ENCODE measurements at regions not wholly inside any gene's neighbourhood (a gene's known extent, or its start where the extent isn't known, plus 50 kb on each side); places are given as distances from the start of the nearest gene placed in this dataset.

- CTCF ChIA-PET, result no interaction called here
- Histone ChIP-seq H3K27ac (ENCODE audit: extremely low read depth, low read depth, low read length) (no peak overlapping the region), H3K4me3 (ENCODE audit: low read depth, low read length) (no peak overlapping the region), H3K36me3 (ENCODE audit: control insufficient read depth in 2 of 2, insufficient read depth in 1 of 2, low read length in 2 of 2) (no peaks in the 10 kb centered on the region), H3K9me3 (ENCODE audit: control insufficient read depth, insufficient read depth, low read depth, low read length) (no peaks in the 10 kb centered on the region), H3K4me1 (ENCODE audit: control insufficient read depth, insufficient read depth, low read length) (no peaks in the 10 kb centered on the region)
- POLR2A ChIA-PET, result no interaction called here
- no peak for TF ChIP-seq ZNF394 (tag by site-specific recombination; IDR thresholded peaks at IDR 0.05; ENCODE audit: borderline replicate concordance)
- TF ChIP-seq, protein P1, sequence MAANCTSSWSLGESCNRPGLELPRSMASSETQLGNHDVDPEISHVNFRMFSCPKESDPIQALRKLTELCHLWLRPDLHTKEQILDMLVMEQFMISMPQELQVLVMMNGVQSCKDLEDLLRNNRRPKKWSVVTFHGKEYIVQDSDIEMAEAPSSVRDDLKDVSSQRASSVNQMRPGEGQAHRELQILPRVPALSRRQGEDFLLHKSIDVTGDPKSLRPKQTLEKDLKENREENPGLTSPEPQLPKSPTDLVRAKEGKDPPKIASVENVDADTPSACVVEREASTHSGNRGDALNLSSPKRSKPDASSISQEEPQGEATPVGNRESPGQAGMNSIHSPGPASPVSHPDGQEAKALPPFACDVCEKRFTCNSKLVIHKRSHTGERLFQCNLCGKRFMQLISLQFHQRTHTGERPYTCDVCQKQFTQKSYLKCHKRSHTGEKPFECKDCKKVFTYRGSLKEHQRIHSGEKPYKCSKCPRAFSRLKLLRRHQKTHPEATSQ (tag by site-specific recombination; IDR thresholded peaks at IDR 0.05), result no peak
These were observed 539.1 kb upstream of the LRRTM4 start for GRCh38 chr2:78061301-78061700.

DNA sequence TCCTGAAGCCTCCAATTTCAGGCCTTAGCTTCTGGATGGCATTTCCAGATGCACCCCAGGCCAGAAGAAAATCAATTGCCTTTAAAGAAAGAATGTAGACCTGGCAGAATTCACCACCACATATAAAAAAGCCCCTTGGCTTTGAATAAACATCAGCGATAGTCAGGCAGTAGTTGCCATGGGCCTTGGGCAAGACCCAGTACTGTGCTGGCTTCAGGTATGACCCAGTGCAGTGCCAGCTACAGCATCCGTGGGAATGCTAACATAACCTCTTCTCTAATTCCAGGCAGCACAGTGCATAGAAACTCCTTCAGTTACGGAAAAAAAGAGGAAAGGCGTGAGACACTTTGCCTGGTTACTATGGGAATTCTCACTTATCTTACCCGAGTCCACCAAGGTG lies 539.6 kb upstream of the LRRTM4 start:
- Histone ChIP-seq H3K27ac (ENCODE audit: extremely low read depth, low read depth, low read length) (no peak overlapping the region), H3K36me3 (ENCODE audit: control insufficient read depth in 2 of 2, insufficient read depth in 1 of 2, low read length in 2 of 2) (no peaks in the 10 kb centered on the region)
- TF ChIP-seq ZNF16 (tag by site-specific recombination; IDR thresholded peaks at IDR 0.05; ENCODE audit: low read depth), result no peak
- no peak for TF ChIP-seq ATF2 (tag by site-specific recombination; IDR thresholded peaks at IDR 0.05; ENCODE audit: low read depth)
- no peak for TF ChIP-seq KLF8 (tag by site-specific recombination; IDR thresholded peaks at IDR 0.05)
- no peak for TF ChIP-seq ZNF561 (tag by site-specific recombination; IDR thresholded peaks at IDR 0.05; ENCODE audit: borderline replicate concordance)
- TF ChIP-seq, protein P2, sequence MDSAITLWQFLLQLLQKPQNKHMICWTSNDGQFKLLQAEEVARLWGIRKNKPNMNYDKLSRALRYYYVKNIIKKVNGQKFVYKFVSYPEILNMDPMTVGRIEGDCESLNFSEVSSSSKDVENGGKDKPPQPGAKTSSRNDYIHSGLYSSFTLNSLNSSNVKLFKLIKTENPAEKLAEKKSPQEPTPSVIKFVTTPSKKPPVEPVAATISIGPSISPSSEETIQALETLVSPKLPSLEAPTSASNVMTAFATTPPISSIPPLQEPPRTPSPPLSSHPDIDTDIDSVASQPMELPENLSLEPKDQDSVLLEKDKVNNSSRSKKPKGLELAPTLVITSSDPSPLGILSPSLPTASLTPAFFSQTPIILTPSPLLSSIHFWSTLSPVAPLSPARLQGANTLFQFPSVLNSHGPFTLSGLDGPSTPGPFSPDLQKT (IDR thresholded peaks at IDR 0.05; ENCODE audit: borderline replicate concordance, low read depth, low read length), result no peak
- TF ChIP-seq ZSCAN30 (tag by site-specific recombination; IDR thresholded peaks at IDR 0.05), result no peak
- no peak for TF ChIP-seq ZNF214 (tag by site-specific recombination; IDR thresholded peaks at IDR 0.05; ENCODE audit: borderline replicate concordance)
- no peak for TF ChIP-seq ZNF548 (tag by site-specific recombination; IDR thresholded peaks at IDR 0.05)

DNA sequence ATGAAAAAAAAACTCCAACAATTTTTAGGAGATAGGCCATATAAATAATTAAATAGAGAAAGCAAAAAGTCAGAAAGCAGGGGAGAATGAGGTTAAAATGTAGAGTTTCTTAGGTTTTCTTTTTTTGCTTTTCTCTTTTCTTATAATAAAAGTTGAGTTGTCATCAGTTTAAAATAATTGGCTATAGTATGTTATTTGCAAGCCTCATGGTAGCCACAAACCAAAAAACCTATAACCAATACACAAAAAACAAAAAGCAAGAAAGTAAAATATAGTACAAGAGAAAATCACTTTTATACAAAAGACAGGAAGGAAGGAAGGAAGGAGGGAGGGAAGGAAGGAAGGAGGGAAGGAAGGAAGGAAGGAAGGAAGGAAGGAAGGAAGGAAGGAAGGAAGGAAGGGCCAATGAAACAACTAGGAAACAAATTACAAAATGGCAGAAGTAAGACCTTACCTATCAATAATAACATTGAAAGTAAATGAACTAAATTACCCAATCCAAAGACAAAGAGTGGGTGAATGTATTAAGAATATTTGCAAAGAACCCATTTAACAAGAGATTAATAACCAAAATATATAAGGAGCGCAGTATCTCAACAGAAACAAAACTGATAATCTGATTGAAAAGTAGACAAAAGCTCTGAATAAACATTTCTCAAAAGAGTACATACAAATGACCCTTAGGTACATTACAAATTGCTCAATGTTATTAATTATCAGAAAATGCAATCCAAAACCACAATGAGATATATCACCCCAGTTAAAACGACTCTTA lies 541.3 kb upstream of the LRRTM4 start:
- TF ChIP-seq PRDM6 (tag by site-specific recombination; IDR thresholded peaks at IDR 0.05) (no peak), RBAK (tag by site-specific recombination; IDR thresholded peaks at IDR 0.05) (no peak)
- TF ChIP-seq, protein P3, sequence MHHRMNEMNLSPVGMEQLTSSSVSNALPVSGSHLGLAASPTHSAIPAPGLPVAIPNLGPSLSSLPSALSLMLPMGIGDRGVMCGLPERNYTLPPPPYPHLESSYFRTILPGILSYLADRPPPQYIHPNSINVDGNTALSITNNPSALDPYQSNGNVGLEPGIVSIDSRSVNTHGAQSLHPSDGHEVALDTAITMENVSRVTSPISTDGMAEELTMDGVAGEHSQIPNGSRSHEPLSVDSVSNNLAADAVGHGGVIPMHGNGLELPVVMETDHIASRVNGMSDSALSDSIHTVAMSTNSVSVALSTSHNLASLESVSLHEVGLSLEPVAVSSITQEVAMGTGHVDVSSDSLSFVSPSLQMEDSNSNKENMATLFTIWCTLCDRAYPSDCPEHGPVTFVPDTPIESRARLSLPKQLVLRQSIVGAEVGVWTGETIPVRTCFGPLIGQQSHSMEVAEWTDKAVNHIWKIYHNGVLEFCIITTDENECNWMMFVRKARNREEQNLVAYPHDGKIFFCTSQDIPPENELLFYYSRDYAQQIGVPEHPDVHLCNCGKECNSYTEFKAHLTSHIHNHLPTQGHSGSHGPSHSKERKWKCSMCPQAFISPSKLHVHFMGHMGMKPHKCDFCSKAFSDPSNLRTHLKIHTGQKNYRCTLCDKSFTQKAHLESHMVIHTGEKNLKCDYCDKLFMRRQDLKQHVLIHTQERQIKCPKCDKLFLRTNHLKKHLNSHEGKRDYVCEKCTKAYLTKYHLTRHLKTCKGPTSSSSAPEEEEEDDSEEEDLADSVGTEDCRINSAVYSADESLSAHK (tag by site-specific recombination; IDR thresholded peaks at IDR 0.05), result no peak
- H3K36me3 ChIP-seq (ENCODE audit: control insufficient read depth in 2 of 2, insufficient read depth in 1 of 2, low read length in 2 of 2), result no peaks in the 10 kb centered on the region
- CTCF ChIA-PET, result no interaction called here
- H3K27ac ChIP-seq (ENCODE audit: extremely low read depth, low read depth, low read length), result no peak overlapping the region
- no peak overlapping the region for H3K4me3 ChIP-seq (ENCODE audit: low read depth, low read length)
- no peaks in the 10 kb centered on the region for H3K9me3 ChIP-seq (ENCODE audit: control insufficient read depth, insufficient read depth, low read depth, low read length)
- POLR2A ChIA-PET, result no interaction called here
- no peaks in the 10 kb centered on the region for H3K4me1 ChIP-seq (ENCODE audit: control insufficient read depth, insufficient read depth, low read length)

More for the DNA sequence above, 539.6 kb upstream of the LRRTM4 start:
- no peaks in the 10 kb centered on the region for H3K4me1 ChIP-seq (ENCODE audit: control insufficient read depth, insufficient read depth, low read length)
- CTCF ChIA-PET, result no interaction called here
- no peak overlapping the region for H3K4me3 ChIP-seq (ENCODE audit: low read depth, low read length)
- POLR2A ChIA-PET, result interaction anchor here (0.6 kb wide), 1 partner anchor 880 kb away, joined by 3 read pairs; no protein-coding TSS in a partner anchor
- H3K9me3 ChIP-seq (ENCODE audit: control insufficient read depth, insufficient read depth, low read depth, low read length), result no peaks in the 10 kb centered on the region

All from HEK293 (cell line).